ENCODE measurements at regions not wholly inside any gene's neighbourhood (a gene's known extent, or its start where the extent isn't known, plus 50 kb on each side); places are given as distances from the start of the nearest gene placed in this dataset.
"Not testable (repeated sequence)": the region's sequence is repeated elsewhere in the genome, so short reads cannot be mapped to it uniquely, and the experiment has no call there.

DNA sequence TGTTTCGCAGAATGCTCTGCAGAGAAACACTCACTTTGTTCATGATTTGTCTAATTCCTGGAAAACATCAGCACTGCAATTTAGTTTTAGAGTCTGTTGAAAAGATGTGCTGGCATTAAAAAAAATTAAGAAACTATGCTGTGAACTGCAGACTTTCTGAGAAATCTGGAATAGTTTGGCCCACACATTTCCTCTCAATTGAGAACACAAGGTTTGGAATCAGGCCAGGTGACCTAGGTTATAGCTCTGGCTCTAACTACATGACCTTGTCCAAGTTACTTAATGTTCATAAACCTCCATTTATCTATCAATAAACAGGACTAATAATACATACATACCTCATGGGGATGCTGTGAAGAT lies 61.4 kb upstream of the ENPEP start:
- Histone ChIP-seq H4K20me1 (ENCODE audit: insufficient read depth) (no peaks in the 10 kb centered on the region), H3K27me3 (ENCODE audit: insufficient read depth, low read depth) (no peaks in the 10 kb centered on the region), H3K4me1 (ENCODE audit: low read depth, poor library complexity, severe bottlenecking) (no peaks in the 10 kb centered on the region), H3K4me2 (no peak overlapping the region), H3K4me3 (IDR thresholded peaks at IDR 0.05; ENCODE audit: insufficient read depth, low read depth, low read length) (no peak overlapping the region), H3K79me2 (ENCODE audit: insufficient read depth, low read depth) (no peaks in the 10 kb centered on the region), H3K9ac (no peak overlapping the region), H3K27ac (no peak overlapping the region), H3K36me3 (ENCODE audit: insufficient read depth) (no peaks in the 10 kb centered on the region), H2AFZ (ENCODE audit: low read depth) (no peak overlapping the region)
- TF ChIP-seq, protein P1, sequence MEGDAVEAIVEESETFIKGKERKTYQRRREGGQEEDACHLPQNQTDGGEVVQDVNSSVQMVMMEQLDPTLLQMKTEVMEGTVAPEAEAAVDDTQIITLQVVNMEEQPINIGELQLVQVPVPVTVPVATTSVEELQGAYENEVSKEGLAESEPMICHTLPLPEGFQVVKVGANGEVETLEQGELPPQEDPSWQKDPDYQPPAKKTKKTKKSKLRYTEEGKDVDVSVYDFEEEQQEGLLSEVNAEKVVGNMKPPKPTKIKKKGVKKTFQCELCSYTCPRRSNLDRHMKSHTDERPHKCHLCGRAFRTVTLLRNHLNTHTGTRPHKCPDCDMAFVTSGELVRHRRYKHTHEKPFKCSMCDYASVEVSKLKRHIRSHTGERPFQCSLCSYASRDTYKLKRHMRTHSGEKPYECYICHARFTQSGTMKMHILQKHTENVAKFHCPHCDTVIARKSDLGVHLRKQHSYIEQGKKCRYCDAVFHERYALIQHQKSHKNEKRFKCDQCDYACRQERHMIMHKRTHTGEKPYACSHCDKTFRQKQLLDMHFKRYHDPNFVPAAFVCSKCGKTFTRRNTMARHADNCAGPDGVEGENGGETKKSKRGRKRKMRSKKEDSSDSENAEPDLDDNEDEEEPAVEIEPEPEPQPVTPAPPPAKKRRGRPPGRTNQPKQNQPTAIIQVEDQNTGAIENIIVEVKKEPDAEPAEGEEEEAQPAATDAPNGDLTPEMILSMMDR (conservative IDR thresholded peaks at IDR 0.05; ENCODE audit: low read depth, low read length): no peak

DNA sequence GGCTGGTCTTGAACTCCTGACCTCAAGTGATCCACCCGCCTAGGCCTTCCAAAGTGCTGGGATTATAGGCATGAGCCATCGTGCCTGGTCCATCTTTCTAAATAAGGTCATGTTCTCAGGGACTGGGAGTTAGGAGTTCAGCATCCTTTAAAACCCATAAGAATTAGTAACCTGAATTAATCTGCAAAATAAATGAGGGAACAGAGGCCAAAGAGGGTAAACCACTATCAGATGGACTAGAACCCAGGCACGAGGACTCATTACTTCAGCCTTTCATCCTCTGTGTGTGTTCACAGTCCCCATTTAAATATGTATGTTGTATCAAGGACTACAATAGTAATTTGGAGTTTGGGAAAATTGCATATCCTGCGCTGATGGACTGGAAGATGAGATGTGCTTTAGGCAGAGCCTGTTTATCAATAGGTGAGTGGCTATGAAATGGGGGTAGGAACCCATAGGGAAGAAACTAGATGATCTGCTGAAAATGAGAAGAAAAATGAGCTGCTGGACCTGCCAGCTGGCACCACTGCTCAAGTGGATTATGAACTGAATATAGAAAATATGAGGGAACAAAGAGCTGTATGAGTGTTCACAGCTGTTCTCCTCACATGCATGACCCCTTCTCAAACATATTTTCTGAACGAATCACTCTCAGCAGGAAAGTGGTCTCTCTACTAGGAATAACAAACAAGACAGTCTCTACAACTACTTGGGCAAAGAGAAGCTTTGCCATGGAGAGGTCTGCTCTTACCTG lies 62.0 kb upstream of the ENPEP start:
- not testable (repeated sequence) for H3K36me3 ChIP-seq (ENCODE audit: insufficient read depth); H3K4me1 ChIP-seq (ENCODE audit: low read depth, poor library complexity, severe bottlenecking); H4K20me1 ChIP-seq (ENCODE audit: insufficient read depth); H3K4me2 ChIP-seq; H3K79me2 ChIP-seq (ENCODE audit: insufficient read depth, low read depth); H3K4me3 ChIP-seq (IDR thresholded peaks at IDR 0.05; ENCODE audit: insufficient read depth, low read depth, low read length); H2AFZ ChIP-seq (ENCODE audit: low read depth); H3K27me3 ChIP-seq (ENCODE audit: insufficient read depth, low read depth); H3K27ac ChIP-seq; H3K9ac ChIP-seq

DNA sequence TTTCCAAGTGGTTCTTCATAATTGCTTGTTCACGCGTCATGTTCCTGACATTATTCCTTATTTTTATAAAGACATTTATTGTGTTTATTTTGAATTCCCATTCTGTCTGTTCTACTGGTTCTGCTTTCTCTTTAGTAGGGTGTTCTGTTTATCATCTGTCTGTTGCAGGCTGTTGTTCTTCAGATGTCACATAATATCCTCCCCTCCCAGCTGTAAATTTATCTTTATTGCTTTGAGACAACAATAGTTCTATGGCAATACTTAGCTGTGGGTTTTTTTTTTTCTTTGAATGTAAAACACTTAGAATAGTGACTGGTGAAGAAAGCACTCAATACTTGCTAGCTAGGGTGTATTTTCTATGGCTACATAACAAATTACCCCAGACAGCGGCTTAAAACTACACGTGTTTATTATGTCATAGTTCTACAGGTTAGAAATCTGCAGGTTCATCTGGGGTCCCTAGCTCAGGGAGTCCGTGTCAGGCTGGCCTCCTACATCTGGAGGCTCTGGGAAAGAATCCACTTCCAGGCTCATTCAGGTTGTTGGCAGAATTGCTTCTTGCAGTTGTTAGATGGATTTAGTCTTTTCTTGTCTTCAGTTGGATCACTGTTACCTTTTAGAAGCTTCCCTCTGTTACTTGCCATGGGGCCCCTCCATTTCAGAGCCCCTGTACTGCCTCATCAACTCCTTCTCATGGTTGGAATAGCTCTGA lies 63.4 kb upstream of the ENPEP start:
- no peak overlapping the region for H3K4me3 ChIP-seq (IDR thresholded peaks at IDR 0.05; ENCODE audit: insufficient read depth, low read depth, low read length)
- H4K20me1 ChIP-seq (ENCODE audit: insufficient read depth): no peaks in the 10 kb centered on the region
- H3K4me1 ChIP-seq (ENCODE audit: low read depth, poor library complexity, severe bottlenecking): no peaks in the 10 kb centered on the region
- no peaks in the 10 kb centered on the region for H3K36me3 ChIP-seq (ENCODE audit: insufficient read depth)
- no peak overlapping the region for H3K4me2 ChIP-seq
- TF ChIP-seq, protein P1 (conservative IDR thresholded peaks at IDR 0.05; ENCODE audit: low read depth, low read length): no peak
- H3K27me3 ChIP-seq (ENCODE audit: insufficient read depth, low read depth): no peaks in the 10 kb centered on the region
- H3K9ac ChIP-seq: no peak overlapping the region
- H3K27ac ChIP-seq: no peak overlapping the region
- H3K79me2 ChIP-seq (ENCODE audit: insufficient read depth, low read depth): no peaks in the 10 kb centered on the region
- no peak overlapping the region for H2AFZ ChIP-seq (ENCODE audit: low read depth)

DNA sequence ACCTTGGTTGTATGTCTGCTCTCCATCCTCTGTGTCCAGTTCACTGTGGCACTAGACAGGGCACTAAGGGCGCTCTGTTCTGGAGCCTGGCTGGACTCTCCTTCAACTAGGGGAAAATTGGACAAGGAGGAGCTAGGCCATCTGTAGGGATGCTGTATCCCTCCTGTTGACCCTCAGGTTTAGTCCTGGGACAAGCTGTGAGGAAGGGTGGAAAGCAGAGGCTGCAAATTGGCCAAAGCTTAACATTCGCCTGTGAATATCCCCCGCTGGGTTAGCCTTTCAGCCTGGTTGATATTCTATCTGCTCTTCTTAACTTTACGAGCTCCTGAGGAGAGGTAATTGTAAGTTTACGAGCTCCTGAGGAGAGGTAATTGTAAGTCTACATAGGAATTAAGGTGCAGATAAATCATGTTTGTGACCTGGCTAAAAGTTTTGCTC lies 64.4 kb upstream of the ENPEP start:
- H3K79me2 ChIP-seq (ENCODE audit: insufficient read depth, low read depth): no peaks in the 10 kb centered on the region
- H4K20me1 ChIP-seq (ENCODE audit: insufficient read depth): no peaks in the 10 kb centered on the region
- H3K36me3 ChIP-seq (ENCODE audit: insufficient read depth): no peaks in the 10 kb centered on the region
- TF ChIP-seq, protein P1 (conservative IDR thresholded peaks at IDR 0.05; ENCODE audit: low read depth, low read length): no peak
- no peak overlapping the region for H3K9ac ChIP-seq
- H3K4me2 ChIP-seq: no peak overlapping the region
- no peak overlapping the region for H3K27ac ChIP-seq
- no peaks in the 10 kb centered on the region for H3K4me1 ChIP-seq (ENCODE audit: low read depth, poor library complexity, severe bottlenecking)
- no peaks in the 10 kb centered on the region for H3K27me3 ChIP-seq (ENCODE audit: insufficient read depth, low read depth)
- no peak overlapping the region for H2AFZ ChIP-seq (ENCODE audit: low read depth)
- no peak overlapping the region for H3K4me3 ChIP-seq (IDR thresholded peaks at IDR 0.05; ENCODE audit: insufficient read depth, low read depth, low read length)

DNA sequence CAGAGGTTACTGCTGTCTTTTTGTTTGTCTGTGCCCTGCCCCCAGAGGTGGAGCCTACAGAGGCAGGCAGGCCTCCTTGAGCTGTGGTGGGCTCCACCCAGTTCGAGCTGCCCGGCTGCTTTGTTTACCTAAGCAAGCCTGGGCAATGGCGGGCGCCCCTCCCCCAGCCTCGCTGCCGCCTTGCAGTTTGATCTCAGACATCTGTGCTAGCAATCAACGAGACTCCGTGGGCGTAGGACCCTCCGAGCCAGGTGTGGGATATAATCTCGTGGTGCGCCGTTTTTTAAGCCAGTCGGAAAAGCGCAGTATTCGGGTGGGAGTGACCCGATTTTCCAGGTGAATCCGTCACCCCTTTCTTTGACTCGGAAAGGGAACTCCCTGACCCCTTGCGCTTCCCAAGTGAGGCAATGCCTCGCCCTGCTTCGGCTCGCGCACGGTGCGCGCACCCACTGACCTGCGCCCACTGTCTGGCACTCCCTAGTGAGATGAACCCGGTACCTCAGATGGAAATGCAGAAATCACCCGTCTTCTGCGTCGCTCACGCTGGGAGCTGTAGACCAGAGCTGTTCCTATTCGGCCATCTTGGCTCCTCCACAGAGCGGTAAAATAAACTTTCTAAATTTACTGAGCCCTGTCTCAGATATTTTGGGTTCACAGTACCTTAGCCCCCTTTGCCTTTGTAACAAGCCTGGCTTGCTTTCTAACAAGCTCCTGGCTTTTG lies 64.9 kb upstream of the ENPEP start:
- not testable (repeated sequence) for H3K27me3 ChIP-seq (ENCODE audit: insufficient read depth, low read depth); H2AFZ ChIP-seq (ENCODE audit: low read depth); H3K4me2 ChIP-seq; H3K4me1 ChIP-seq (ENCODE audit: low read depth, poor library complexity, severe bottlenecking); H3K36me3 ChIP-seq (ENCODE audit: insufficient read depth); H4K20me1 ChIP-seq (ENCODE audit: insufficient read depth); H3K4me3 ChIP-seq (IDR thresholded peaks at IDR 0.05; ENCODE audit: insufficient read depth, low read depth, low read length); H3K27ac ChIP-seq; H3K79me2 ChIP-seq (ENCODE audit: insufficient read depth, low read depth); H3K9ac ChIP-seq

Data from KMS-11 (cell line).